T-cell (primary cell): ENCODE measurements at regions not wholly inside any gene's neighbourhood (a gene's known extent, or its start where the extent isn't known, plus 50 kb on each side); places are given as distances from the start of the nearest gene placed in this dataset.

Experiments
- ATAC-seq, 4 experiments: fragments of 200-7000 bp in 3 of 4; fragments of 150-1000 bp in 1 of 4; cut with Tn5 transposase; replicated peaks in 1 of 4; 1 replicate in 3 of 4; 2 replicates in 1 of 4; pipeline ENCODE4 v1.10.0; 2021; ENCODE audit warnings: moderate library complexity in 3 of 4, mild to moderate bottlenecking in 2 of 4, moderate number of reproducible peaks in 1 of 4
- CTCF ChIA-PET, 2 donors: fragments of 300-600 bp; sonication (Branson Sonifier 250); formaldehyde crosslinking; loops; one replicate each; lab custom pipeline; 2022; ENCODE audit warnings: antibody characterized with exemption in 2 of 2; lab: Charles Lee
- POLR2A ChIA-PET, 2 donors: fragments of 300-600 bp; sonication (Branson Sonifier 250); formaldehyde crosslinking; loops; one replicate each; lab custom pipeline; 2022; ENCODE audit warnings: antibody characterized with exemption in 2 of 2; lab: Charles Lee
- DNase-seq, 35 experiments: peaks; one replicate each; pipeline versions ENCODE4 v3.0.0 to v3.0.0-alpha.2; 2013 to 2023
- H3K27ac ChIP-seq: one replicate; pipeline ENCODE4 v1.5.1; 2013; ENCODE audit warnings: low read length
- H3K27me3 ChIP-seq, 2 experiments: replicated peaks in 1 of 2; 1 replicate in 1 of 2; 2 replicates in 1 of 2; pipeline versions ENCODE4 v1.6.1 to v1.7.0; 2013; ENCODE audit warnings: low read length in 1 of 2, mixed read lengths in 1 of 2; ENCODE audit not compliant: control insufficient read depth in 2 of 2, insufficient read depth in 2 of 2; ENCODE audit errors: extremely low read depth in 1 of 2
- H3K36me3 ChIP-seq, 2 donors: 1 replicate in 1 of 2; 2 replicates in 1 of 2; pipeline versions ENCODE4 v1.6.1 to v1.7.0; 2013; ENCODE audit warnings: low read length in 1 of 2; ENCODE audit not compliant: control insufficient read depth in 2 of 2, insufficient read depth in 1 of 2; ENCODE audit errors: extremely low read depth in 1 of 2
- H3K4me1 ChIP-seq, 2 experiments: 1 replicate in 1 of 2; 2 replicates in 1 of 2; pipeline versions ENCODE4 v1.6.1 to v1.7.0; 2013; ENCODE audit warnings: low read length in 2 of 2, mixed read lengths in 1 of 2; ENCODE audit not compliant: insufficient read depth in 2 of 2, control insufficient read depth in 1 of 2; ENCODE audit errors: extremely low read depth in 1 of 2
- H3K4me3 ChIP-seq, 2 donors: 1 replicate in 1 of 2; 2 replicates in 1 of 2; pipeline versions ENCODE4 v1.5.1 to v1.7.0; 2013; ENCODE audit warnings: mild to moderate bottlenecking in 2 of 2, low read length in 1 of 2, moderate library complexity in 1 of 2; ENCODE audit not compliant: control insufficient read depth in 1 of 2; ENCODE audit errors: extremely low read depth in 1 of 2
- H3K9me3 ChIP-seq: 2 replicates; pipeline ENCODE4 v1.7.0; 2013
- H3K27ac Mint-ChIP-seq, 2 donors: one replicate each; pipeline ENCODE4 v1.8.0; 2020 to 2021; ENCODE audit warnings: mild to moderate bottlenecking in 2 of 2, mixed read lengths in 2 of 2
- H3K27me3 Mint-ChIP-seq, 2 donors: one replicate each; pipeline ENCODE4 v1.8.0; 2021 to 2022; ENCODE audit warnings: mixed read lengths in 2 of 2
- H3K36me3 Mint-ChIP-seq: one replicate; pipeline ENCODE4 v1.8.0; 2021; ENCODE audit warnings: mixed read lengths
- H3K4me1 Mint-ChIP-seq, 3 donors: one replicate each; pipeline ENCODE4 v1.8.0; 2020 to 2022; ENCODE audit warnings: mixed read lengths in 3 of 3, mild to moderate bottlenecking in 1 of 3
- H3K4me3 Mint-ChIP-seq, 3 donors: one replicate each; pipeline ENCODE4 v1.8.0; 2020 to 2022; ENCODE audit warnings: mild to moderate bottlenecking in 3 of 3, mixed read lengths in 3 of 3, moderate library complexity in 3 of 3
- H3K9me3 Mint-ChIP-seq, 3 donors: one replicate each; pipeline ENCODE4 v1.8.0; 2020 to 2022; ENCODE audit warnings: mixed read lengths in 3 of 3
- WGBS: methylation state at CpG from one replicate; pipeline ENCODE4 v1.1.5; 2013; ENCODE audit warnings: missing lambda C conversion rate; ENCODE audit not compliant: insufficient coverage; 5-methylcytosine and 5-hydroxymethylcytosine counted together

GRCh38 chr21:36575306-36575705, 95.4 kb upstream of the CLDN14 start:
- DNase-seq (no peak), ATAC-seq (no peak)
- Mint-ChIP-seq H3K9me3 (no peaks in the 10 kb centered on the region), H3K27ac (no peak overlapping the region), H3K4me1 (peaks cover 0 to 8% (median 0%) of the 10 kb centered on the region in 3 donors), H3K4me3 (no peak overlapping the region), H3K27me3 (peaks cover 4 to 6% of the 10 kb centered on the region in 2 donors), H3K36me3 (no peaks in the 10 kb centered on the region)
- ChIA-PET CTCF (no interaction called here), POLR2A (no interaction called here)
- Histone ChIP-seq H3K36me3 (no peaks in the 10 kb centered on the region), H3K4me1 (no peaks in the 10 kb centered on the region), H3K4me3 (no peak overlapping the region), H3K9me3 (no peaks in the 10 kb centered on the region), H3K27me3 (peaks cover 0 to 2% of the 10 kb centered on the region in 2 experiments), H3K27ac (no peak overlapping the region)
- 88% methylated on average over 1 of the region's 3 CpGs for WGBS

DNA sequence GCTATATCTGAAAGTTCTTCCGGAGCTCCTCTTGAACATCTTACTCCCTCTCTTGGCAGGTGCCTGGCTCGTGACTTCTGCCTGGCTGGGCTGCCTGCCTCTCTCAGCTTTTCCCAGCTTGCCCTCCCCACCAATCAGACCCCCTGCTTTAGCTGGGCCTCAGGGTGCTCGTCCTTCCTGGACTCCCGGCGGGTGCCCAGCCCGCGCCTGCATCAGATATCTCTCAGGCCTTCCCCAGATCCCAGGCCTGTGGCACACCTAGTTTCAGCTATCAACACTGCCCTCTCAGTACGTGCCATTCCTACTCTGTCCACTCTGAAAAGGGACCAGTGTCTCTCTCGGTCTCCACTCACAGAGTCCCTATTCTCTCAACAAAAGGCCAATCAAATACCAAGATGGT, 96.5 kb upstream of the CLDN14 start:
- Mint-ChIP-seq H3K4me3 (no peak overlapping the region), H3K27me3 (peaks cover 3 to 5% of the 10 kb centered on the region in 2 donors), H3K4me1 (peaks cover 0 to 8% (median 0%) of the 10 kb centered on the region in 3 donors), H3K36me3 (no peaks in the 10 kb centered on the region), H3K27ac (no peak overlapping the region), H3K9me3 (no peaks in the 10 kb centered on the region)
- H3K9me3 ChIP-seq, result no peaks in the 10 kb centered on the region
- H3K36me3 ChIP-seq, result no peaks in the 10 kb centered on the region
- H3K27ac ChIP-seq, result no peak overlapping the region
- H3K4me1 ChIP-seq, result no peaks in the 10 kb centered on the region
- H3K4me3 ChIP-seq, result no peak overlapping the region
- DNase-seq, result no peak
- ChIA-PET POLR2A (no interaction called here), CTCF (no interaction called here)
- 90% methylated on average over 9 of the region's 9 CpGs for WGBS
- ATAC-seq, result no peak
- H3K27me3 ChIP-seq, result peaks cover 0 to 7% of the 10 kb centered on the region in 2 experiments

DNA sequence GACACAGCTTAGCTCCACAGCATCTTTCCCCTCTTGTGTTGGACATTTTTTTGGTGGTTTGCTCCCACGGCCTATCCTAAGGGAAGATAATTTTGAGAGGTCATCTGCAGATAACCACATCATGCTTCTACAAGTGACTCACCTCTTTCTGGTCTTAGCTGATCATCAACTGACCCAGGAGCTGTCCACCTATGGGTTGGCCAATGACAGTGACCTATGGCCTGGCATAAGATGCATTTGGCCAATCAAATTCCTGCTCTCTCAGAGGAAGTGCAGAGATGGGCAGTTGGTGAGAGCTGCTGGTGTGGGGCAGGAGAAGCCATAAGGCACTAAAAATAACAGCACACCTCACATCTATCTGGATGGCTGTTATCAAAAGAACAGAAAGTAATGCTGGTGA, 100.0 kb upstream of the CLDN14 start:
- no peak overlapping the region for H3K27ac Mint-ChIP-seq
- H3K27me3 ChIP-seq, result peaks cover 0 to 5% of the 10 kb centered on the region in 2 experiments
- H3K27me3 Mint-ChIP-seq, result peaks cover 2 to 5% of the 10 kb centered on the region in 2 donors
- no peaks in the 10 kb centered on the region for H3K4me1 ChIP-seq
- H3K9me3 Mint-ChIP-seq, result no peaks in the 10 kb centered on the region
- no CpG with 5 or more reads among the region's 1 CpG for WGBS
- no peak overlapping the region for H3K27ac ChIP-seq
- POLR2A ChIA-PET, result no interaction called here
- peaks cover 1 to 11% (median 2%) of the 10 kb centered on the region in 3 donors for H3K4me1 Mint-ChIP-seq
- no peaks in the 10 kb centered on the region for H3K36me3 ChIP-seq
- H3K4me3 ChIP-seq, result no peak overlapping the region
- no peak overlapping the region for H3K4me3 Mint-ChIP-seq
- CTCF ChIA-PET, result no interaction called here
- no peaks in the 10 kb centered on the region for H3K9me3 ChIP-seq
- no peak for ATAC-seq
- H3K36me3 Mint-ChIP-seq, result no peaks in the 10 kb centered on the region
- no peak for DNase-seq

DNA sequence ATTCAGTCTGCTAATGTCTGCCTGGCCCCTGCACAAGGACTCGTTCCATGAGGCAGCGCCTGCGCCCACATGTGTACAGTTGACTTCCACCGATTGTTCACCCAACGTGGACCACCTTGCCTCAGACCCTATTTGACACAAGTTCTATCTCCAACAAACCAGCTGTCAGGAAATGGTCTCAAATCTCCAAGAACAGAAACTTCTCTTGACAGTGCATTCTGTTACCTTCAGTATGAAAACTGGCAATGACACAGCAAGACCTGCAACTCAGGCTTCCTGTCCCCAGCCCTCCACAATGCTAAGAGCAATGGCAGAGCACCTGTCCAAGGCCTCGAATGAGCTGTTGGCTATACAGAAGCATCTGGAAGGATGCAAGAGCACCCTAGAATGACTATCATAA, 102.3 kb upstream of the CLDN14 start:
- POLR2A ChIA-PET, result no interaction called here
- WGBS, result 54% methylated on average over 5 of the region's 6 CpGs
- H3K4me1 Mint-ChIP-seq, result peaks cover 5 to 10% (median 6%) of the 10 kb centered on the region in 3 donors

GRCh38 chr21:36583591-36583990, 103.7 kb upstream of the CLDN14 start:
- no peak overlapping the region for H3K27ac ChIP-seq
- H3K9me3 ChIP-seq, result no peaks in the 10 kb centered on the region
- no peak overlapping the region for H3K4me3 ChIP-seq
- peaks cover 0 to 5% of the 10 kb centered on the region in 2 experiments for H3K27me3 ChIP-seq
- Mint-ChIP-seq H3K9me3 (no peaks in the 10 kb centered on the region), H3K36me3 (no peaks in the 10 kb centered on the region), H3K27me3 (no peaks in the 10 kb centered on the region), H3K4me1 (peaks cover 5 to 7% (median 6%) of the 10 kb centered on the region in 3 donors), H3K27ac (no peak overlapping the region), H3K4me3 (no peak overlapping the region)
- H3K36me3 ChIP-seq, result no peaks in the 10 kb centered on the region
- no peaks in the 10 kb centered on the region for H3K4me1 ChIP-seq
- ChIA-PET POLR2A (no interaction called here), CTCF (no interaction called here)
- DNase-seq, result no peak
- WGBS, result no CpG with 5 or more reads among the region's 5 CpGs
- no peak for ATAC-seq

More for the DNA sequence above, 102.3 kb upstream of the CLDN14 start:
- Mint-ChIP-seq H3K27me3 (no peaks in the 10 kb centered on the region), H3K36me3 (no peaks in the 10 kb centered on the region), H3K9me3 (no peaks in the 10 kb centered on the region), H3K27ac (no peak overlapping the region), H3K4me3 (no peak overlapping the region)
- Histone ChIP-seq H3K9me3 (no peaks in the 10 kb centered on the region), H3K27ac (no peak overlapping the region), H3K36me3 (no peaks in the 10 kb centered on the region), H3K4me3 (no peak overlapping the region), H3K4me1 (no peaks in the 10 kb centered on the region), H3K27me3 (peaks cover 0 to 5% of the 10 kb centered on the region in 2 experiments)
- ATAC-seq (no peak), DNase-seq (no peak)
- CTCF ChIA-PET, result no interaction called here

DNA sequence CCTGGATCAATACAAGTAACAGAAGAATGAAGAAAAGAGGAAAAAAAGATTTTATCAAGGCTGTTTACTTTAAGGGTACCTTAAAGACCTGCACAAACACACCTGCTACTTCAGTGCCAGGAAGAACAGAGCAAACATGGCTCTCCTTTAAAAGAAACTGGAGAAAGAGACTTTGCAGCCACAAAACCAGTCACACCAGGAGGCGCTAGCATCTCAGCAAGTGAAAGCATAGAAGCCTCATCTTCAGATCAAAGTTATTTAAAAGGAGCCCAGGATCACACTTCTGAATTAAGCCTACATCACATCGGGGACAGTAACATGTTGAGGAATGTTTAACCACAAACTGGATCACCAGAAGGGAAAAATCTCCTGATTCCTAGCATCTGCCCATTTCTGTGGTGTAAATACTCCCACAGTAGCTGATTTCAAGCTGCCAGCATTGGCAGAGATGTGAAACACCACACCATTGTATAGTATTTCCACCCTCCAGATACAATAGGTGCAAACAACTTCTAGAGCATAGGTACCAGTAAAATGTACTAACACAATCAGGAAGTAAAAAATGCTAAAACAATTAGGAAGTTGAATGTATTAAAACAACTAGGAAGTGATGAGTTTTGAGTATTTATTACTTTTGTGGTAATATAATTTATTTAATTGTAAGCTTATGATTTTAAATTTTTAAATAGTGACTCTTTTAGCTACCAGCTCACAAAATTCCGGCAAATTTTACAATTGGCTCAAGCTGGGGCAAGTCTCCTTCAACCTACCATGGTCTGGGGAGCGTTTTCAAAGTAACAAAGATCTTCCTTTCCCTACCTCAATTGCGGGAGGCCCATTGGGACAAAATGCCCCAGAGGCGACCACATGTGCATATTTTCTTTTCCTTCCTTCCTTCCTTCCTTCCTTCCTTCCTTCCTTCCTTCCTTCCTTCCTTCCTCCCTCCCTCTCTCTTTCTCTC, 105.3 kb upstream of the CLDN14 start:
- H3K4me1 Mint-ChIP-seq, result peaks cover 5 to 7% (median 6%) of the 10 kb centered on the region in 3 donors
- DNase-seq (peak in 31 of 35 experiments; percentile 2 to 64 (median 34)), ATAC-seq (peak in 1 of 4 experiments; percentile 50)
- 66% methylated on average over 5 of the region's 6 CpGs for WGBS
- H3K27ac Mint-ChIP-seq, result no peak overlapping the region
- H3K27ac ChIP-seq, result no peak overlapping the region
- no peaks in the 10 kb centered on the region for H3K9me3 Mint-ChIP-seq
- H3K36me3 ChIP-seq, result no peaks in the 10 kb centered on the region
- H3K36me3 Mint-ChIP-seq, result no peaks in the 10 kb centered on the region
- H3K9me3 ChIP-seq, result no peaks in the 10 kb centered on the region
- no peaks in the 10 kb centered on the region for H3K4me1 ChIP-seq
- no peaks in the 10 kb centered on the region for H3K27me3 Mint-ChIP-seq
- H3K27me3 ChIP-seq, result peaks cover 0 to 11% of the 10 kb centered on the region in 2 experiments
- ChIA-PET POLR2A (no interaction called here), CTCF (interaction anchor here in 1 of 2 donors (0.8 to 1.2 kb wide), 3 partner anchors 45 to 988 kb away, joined by 3 read pairs; no protein-coding TSS in a partner anchor)
- no peak overlapping the region for H3K4me3 ChIP-seq
- no peak overlapping the region for H3K4me3 Mint-ChIP-seq
